Right hindlimb (tissue), 1 donor: ENCODE measurements at regions not wholly inside any gene's neighbourhood (a gene's known extent, or its start where the extent isn't known, plus 50 kb on each side); places are given as distances from the start of the nearest gene placed in this dataset.
"Not testable (repeated sequence)": the region's sequence is repeated elsewhere in the genome, so short reads cannot be mapped to it uniquely, and the experiment has no call there.

Experiments
- DNase-seq: peaks from one replicate; pipeline ENCODE4 v3.0.0-alpha.2; 2018

DNA sequence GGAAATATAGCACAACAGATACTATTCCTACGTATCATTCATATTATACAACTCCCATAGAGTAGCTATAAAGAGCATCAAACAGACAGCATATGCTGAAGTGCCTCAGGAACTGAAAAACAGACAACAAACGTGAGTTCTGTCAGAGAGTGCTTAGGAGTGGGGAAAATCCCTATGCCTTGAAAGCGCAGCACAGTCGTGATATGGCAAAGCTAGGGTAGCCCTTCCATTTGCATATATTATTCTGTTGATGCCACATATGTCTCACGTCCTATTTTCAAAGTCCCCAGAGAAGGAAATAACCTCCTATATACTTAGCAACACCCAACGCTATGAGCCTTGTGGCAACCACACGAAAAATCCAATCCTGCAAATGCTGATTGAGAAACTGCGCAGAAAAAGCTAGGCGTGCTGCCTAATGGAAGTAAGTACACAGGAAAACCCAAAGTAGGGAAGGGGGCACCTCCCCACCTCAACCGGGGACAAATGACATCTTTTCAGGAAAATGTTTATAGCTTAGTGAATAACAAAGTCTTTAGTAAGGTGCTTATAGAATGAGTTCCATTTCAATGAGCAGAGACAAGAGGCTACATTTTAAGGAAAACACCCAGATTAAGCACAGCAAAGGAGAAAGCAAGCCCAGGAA lies 105.1 kb downstream of the MED10 start:
- no peak for DNase-seq

DNA sequence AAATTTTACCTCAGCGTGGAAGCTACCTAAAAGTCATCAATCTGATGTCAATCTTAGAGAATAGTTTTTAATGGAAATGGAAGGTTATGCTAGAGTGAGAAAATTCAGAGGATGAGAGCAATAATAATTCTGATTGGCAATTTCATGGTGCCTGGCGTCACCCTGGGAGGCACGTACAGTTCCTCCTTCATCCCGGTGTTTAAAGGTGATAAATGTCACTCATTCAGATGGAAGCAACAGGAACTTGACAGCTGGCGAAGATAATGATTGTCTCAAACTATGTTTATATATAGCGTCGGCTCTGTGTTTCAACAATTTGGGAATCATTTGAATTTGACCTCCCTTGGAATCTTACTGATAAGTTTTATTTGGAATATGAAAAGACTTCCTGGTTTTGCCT lies 108.4 kb downstream of the MED10 start:
- DNase-seq = no peak

DNA sequence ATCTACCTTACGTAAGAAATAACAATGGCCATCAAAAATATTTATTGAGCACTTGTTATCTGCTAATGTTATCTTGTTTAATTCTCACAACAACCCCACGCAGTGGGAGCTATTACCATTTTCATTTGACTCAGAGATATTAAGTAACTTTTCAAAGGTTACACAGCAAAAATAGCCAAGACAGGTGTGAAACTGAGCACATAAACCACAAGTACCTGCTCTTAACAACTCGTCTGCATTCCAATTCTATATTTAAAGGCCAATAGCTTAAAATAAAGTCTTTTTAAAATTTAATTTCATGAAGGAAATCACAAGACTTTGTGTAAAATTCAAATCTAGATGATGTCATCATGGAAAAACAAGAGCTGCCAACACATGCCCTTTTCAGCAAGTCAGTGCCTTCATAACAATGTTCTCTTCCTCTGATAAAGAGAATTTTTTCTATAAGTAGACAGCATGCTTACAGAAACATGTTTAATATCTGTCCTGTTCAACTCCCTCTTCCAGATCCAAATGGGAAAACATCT lies 111.6 kb downstream of the MED10 start:
- DNase-seq = no peak

GRCh38 chr5:6264394-6264793 lies 114.0 kb downstream of the MED10 start:
- no peak for DNase-seq

DNA sequence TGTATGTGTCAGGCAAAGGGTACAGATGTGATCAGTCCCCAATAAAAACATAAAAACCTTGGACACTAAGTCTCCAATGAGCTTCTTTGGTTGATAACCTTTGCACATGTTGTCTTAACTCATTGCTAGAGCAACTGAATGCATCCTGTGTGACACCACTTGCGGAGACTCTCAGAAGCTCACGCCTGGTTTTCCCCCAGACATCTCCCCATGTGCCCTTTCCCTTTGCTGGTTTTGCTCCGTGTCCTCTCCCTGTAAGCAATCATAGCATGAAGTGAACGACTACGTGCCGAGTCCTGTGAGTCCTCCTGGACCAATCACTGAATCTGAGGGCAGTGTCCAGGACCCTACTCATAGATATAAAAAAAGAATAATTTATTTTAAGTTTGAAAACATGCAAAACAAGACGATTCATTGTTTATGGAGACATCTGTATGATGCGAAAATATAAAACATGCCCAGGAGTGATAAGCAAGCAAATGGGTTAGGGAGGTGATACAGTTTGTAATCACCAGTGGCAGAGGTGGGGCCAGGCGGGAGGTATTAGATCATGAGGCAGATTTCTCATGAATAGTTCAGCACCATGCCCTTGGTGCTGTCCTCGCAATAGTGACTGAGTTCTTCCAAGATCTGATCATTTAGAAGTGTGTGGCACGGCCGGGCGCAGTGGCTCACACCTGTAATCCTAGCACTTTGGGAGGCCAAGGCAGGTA lies 115.5 kb downstream of the MED10 start:
- DNase-seq = no peak

DNA sequence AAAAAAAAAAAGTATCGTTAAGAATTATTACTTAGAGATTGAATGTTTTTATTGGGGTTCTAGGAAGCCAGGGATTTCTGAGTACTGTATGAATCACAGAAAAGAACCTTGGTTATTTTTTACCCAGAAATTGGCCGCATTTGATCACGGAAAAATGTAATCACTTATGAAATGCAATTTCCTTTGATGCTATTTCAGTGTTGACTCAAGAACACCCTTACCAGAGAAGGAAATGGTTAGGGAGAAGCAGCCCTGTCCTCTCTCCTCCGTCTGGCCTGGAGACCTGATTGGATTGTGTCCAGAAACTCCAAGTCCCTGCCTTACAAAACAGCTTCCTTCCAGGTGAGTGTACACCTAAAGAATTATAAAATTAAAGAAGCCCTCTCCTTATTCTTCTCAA lies 116.7 kb downstream of the MED10 start:
- DNase-seq = no peak

- no peak for DNase-seq
These were observed 117.1 kb downstream of the MED10 start for GRCh38 chr5:6261256-6261655.

GRCh38 chr5:6260846-6261245 lies 117.5 kb downstream of the MED10 start:
- DNase-seq = no peak

DNA sequence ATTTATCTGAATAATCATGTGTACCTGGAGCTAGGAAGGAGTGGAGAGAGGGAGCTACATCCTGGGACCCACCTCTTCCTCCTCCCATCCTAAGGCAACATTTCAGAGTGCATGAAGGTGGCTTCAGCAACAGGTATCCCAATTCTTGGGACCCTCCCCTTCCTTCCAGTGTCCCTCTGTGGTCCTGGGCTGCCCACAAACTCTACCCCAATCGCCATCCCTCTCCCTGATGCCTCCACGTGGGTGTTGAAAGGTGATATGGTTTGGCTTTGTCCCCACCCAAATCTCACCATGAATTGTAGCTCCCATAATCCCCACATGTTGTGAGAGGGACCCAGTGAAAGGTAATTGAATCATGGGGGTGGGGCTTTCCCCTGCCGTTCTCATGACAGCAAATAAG lies 121.4 kb downstream of the MED10 start:
- DNase-seq = no peak

GRCh38 chr5:6255956-6256355 lies 122.4 kb downstream of the MED10 start:
- no peak for DNase-seq

DNA sequence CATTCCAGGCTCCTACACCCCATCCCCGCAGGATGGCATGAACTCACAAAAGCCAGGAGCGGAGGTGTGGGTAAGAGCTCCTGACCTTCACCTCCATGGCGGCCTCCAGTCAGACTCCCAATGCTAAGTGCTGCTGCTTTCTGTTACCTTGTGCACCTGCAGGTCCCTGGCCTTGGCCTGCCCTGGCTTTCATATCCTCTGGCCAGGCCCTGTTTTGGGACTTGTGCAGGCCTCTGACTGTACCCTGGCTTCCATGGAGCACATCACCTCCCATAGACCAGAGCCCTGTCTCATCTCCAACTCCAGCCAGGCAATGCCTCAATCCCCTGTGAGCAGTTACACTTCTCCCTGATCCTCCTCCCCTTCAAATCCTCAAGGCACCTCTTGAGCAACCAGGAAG lies 124.5 kb downstream of the MED10 start:
- DNase-seq = no peak

DNA sequence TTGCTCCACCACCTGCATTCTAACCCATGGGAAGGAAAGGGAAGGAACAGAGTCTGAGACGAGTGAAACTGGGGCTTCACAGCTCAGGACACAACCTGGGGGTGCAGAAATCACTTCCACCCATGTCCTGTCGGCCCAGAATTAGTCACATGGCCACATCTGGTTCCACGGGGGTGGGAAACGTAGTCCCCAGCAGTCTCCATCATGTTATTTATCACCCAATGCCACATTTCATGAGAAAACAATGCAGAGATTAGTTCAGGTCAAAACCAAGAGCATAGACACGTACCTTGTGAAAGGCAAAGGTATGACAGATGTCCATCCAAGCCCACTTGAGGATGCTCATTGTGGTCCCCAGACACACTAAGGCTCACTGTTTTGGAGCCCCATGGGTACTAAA lies 125.1 kb downstream of the MED10 start:
- no peak for DNase-seq

GRCh38 chr5:6252581-6252980 lies 125.8 kb downstream of the MED10 start:
- no peak for DNase-seq

DNA sequence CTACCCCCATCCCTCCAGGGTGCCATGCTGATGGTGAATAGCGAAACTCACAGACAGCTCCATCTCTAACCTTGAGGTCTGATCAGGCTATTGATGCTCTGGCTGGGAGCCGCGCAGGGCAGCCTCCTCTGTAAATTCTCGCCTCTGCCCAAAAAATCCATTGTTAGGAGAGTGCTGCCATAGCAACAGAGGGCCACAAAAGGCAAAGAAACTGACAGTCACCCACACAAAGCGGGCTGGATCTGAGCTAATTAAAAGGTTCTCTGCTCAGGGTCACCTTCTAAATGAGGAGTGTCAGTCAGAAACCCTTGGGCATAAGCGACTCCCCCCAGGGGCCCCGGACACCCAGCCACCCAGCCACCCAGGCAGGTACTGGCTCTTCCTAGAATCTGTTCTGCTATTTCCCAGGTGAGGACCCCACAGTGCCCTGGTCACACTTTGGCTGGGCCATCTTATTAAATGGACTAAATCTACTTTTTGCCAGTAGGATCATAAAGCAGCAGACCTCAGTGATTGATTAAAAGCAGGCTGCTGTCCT lies 126.7 kb downstream of the MED10 start:
- DNase-seq = no peak

DNA sequence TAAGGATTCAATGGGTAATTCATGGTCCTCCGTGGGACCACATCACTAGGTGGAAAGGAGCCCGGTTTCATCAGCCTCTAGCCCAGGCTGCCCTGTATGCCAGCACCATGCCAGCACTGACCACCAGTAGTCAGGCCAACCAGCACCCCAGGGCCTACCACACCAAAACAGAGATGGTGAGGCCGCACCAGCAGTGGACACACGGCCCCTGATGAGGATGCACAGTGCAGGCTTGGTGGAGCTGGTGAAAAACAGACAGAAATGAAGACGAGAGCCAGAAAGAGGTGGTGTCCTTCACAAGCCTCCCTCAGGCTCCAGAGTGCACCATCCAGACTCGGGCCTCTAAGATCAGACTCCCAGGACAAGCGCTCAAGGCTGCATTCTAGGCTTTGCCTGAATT lies 128.2 kb downstream of the MED10 start:
- DNase-seq = no peak

- no peak for DNase-seq
These were observed 130.2 kb downstream of the MED10 start for GRCh38 chr5:6248132-6248531.

GRCh38 chr5:6246820-6247437 lies 131.4 kb downstream of the MED10 start:
- DNase-seq = no peak

- DNase-seq = no peak
These were observed 134.0 kb downstream of the MED10 start for GRCh38 chr5:6244339-6244714.

- no peak for DNase-seq
These were observed 134.5 kb downstream of the MED10 start for GRCh38 chr5:6243706-6244338.

DNA sequence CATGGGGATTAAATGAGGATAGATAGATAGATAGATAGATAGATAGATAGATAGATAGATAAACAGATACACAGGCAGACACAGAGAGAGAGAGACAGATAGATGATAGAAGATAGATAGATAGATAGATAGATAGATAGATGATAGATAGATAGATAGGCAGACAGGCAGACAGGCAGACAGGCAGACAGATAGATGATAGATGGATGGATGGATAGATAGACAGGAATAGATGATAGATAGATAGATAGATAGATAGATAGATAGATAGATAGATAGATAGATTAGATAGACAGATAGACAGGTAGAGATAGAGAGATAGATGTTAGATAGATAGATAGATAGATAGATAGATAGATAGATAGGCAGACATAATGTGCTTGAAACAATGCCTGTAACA lies 137.3 kb downstream of the MED10 start:
- DNase-seq = not testable (repeated sequence)

DNA sequence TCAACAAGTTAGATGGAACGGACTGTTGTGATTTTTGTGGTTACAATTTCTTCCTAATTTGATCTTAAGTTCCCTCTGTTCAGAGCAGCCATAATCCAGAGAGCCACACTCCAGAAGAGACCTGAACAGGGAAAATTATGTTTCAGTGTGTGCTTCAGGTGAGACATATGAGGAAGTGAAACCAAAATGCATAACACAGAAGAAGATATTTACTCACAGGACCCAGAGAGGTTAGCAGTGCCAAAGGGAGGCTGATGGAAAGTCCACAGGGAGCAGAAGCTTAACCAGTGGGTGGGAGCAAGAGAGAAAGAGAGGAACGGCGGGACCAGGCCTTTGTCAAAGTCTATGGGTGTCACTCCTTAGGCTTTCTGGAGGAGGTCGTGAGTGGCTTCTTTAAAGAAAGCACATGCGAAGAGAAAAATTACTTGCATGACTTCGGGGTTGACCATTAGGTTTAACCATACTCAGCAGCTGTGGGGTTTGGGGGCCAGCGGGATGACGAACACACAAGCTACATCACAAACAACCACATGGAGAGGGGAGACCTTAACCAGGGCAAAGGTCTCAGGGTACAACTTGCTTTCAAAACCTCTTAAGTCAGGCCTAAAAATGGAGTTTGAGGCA lies 141.4 kb downstream of the MED10 start:
- no peak for DNase-seq

GRCh38 chr5:6236170-6236793 lies 142.1 kb downstream of the MED10 start:
- no peak for DNase-seq

- DNase-seq = no peak
These were observed 142.6 kb downstream of the MED10 start for GRCh38 chr5:6235726-6236125.
